Upper lobe of right lung (tissue), 1 donor: ENCODE measurements at regions not wholly inside any gene's neighbourhood (a gene's known extent, or its start where the extent isn't known, plus 50 kb on each side); places are given as distances from the start of the nearest gene placed in this dataset.

Source experiments
- ATAC-seq: fragments of 200-7000 bp; cut with Tn5 transposase; one replicate; pipeline ENCODE4 v1.9.1; 2020; ENCODE audit warnings: mild to moderate bottlenecking, moderate library complexity
- DNase-seq: peaks from one replicate; pipeline ENCODE4 v3.0.0-alpha.2; 2020
- H3K27ac ChIP-seq: fragments of 200-600 bp; one replicate; pipeline ENCODE4 v1.8.0; 2022
- H3K27me3 ChIP-seq: fragments of 200-600 bp; one replicate; pipeline ENCODE4 v1.8.0; 2022; ENCODE audit warnings: mild to moderate bottlenecking
- H3K36me3 ChIP-seq: fragments of 200-600 bp; one replicate; pipeline ENCODE4 v1.8.0; 2022
- H3K4me1 ChIP-seq: fragments of 200-600 bp; one replicate; pipeline ENCODE4 v1.8.0; 2022
- H3K4me3 ChIP-seq: fragments of 200-600 bp; one replicate; pipeline ENCODE4 v1.8.0; 2022; ENCODE audit warnings: mild to moderate bottlenecking
- H3K9me3 ChIP-seq: fragments of 200-600 bp; one replicate; pipeline ENCODE4 v1.8.0; 2022
- CTCF ChIP-seq: fragments of 200-600 bp; IDR thresholded peaks from one replicate; pipeline ENCODE4 v1.8.0; 2022; ENCODE audit warnings: antibody characterized with exemption
- intact Hi-C: fragments of 100-400 bp; cut with DNase I; formaldehyde crosslinking; loops from one replicate; pipeline ENCODE4 v1.11.0; 2022
- donor health status: DM: no; HTN: yes; CAD: no; lungs with severe emphysema.

- intact Hi-C loops: no loop called here
- H3K4me3 ChIP-seq: peak overlapping the region; percentile 35
Measured at GRCh38 chr10:4034907-4035598, 250.0 kb upstream of the KLF6 start.

GRCh38 chr10:4033341-4033896, 248.4 kb upstream of the KLF6 start:
- no peaks in the 10 kb centered on the region for H3K27me3 ChIP-seq
- H3K9me3 ChIP-seq: no peaks in the 10 kb centered on the region
- DNase-seq: no peak
- H3K4me1 ChIP-seq: peaks cover 15% of the 10 kb centered on the region
- no peak overlapping the region for H3K27ac ChIP-seq
- TF ChIP-seq CTCF: no peak
- H3K36me3 ChIP-seq: no peaks in the 10 kb centered on the region
- no peak for ATAC-seq
- H3K4me3 ChIP-seq: no peak overlapping the region
- intact Hi-C loops: no loop called here

More at GRCh38 chr10:4034907-4035598, 250.0 kb upstream of the KLF6 start:
- peaks cover 15% of the 10 kb centered on the region for H3K4me1 ChIP-seq
- H3K27ac ChIP-seq: peak overlapping the region; percentile 47
- no peak for DNase-seq
- no peaks in the 10 kb centered on the region for H3K36me3 ChIP-seq
- TF ChIP-seq CTCF: no peak
- ATAC-seq: peak; percentile 94
- H3K9me3 ChIP-seq: no peaks in the 10 kb centered on the region
- no peaks in the 10 kb centered on the region for H3K27me3 ChIP-seq

GRCh38 chr10:4029866-4030265, 244.9 kb upstream of the KLF6 start:
- intact Hi-C loops: no loop called here
- ATAC-seq (no peak), DNase-seq (no peak)
- no peaks in the 10 kb centered on the region for H3K27me3 ChIP-seq
- H3K36me3 ChIP-seq: no peaks in the 10 kb centered on the region
- H3K27ac ChIP-seq: no peak overlapping the region
- TF ChIP-seq CTCF: no peak
- no peaks in the 10 kb centered on the region for H3K9me3 ChIP-seq
- no peak overlapping the region for H3K4me3 ChIP-seq
- H3K4me1 ChIP-seq: peaks cover 4% of the 10 kb centered on the region

GRCh38 chr10:4028854-4029583, 244.0 kb upstream of the KLF6 start:
- DNase-seq: no peak
- no peak for ATAC-seq
- no peak for TF ChIP-seq CTCF
- Histone ChIP-seq H3K4me3 (no peak overlapping the region), H3K27me3 (no peaks in the 10 kb centered on the region), H3K9me3 (no peaks in the 10 kb centered on the region), H3K27ac (no peak overlapping the region), H3K36me3 (no peaks in the 10 kb centered on the region), H3K4me1 (no peaks in the 10 kb centered on the region)
- intact Hi-C loops: no loop called here

- ATAC-seq: no peak
- Histone ChIP-seq H3K9me3 (no peaks in the 10 kb centered on the region), H3K27me3 (no peaks in the 10 kb centered on the region), H3K4me3 (no peak overlapping the region), H3K27ac (no peak overlapping the region), H3K4me1 (no peaks in the 10 kb centered on the region), H3K36me3 (no peaks in the 10 kb centered on the region)
- TF ChIP-seq CTCF: no peak
- intact Hi-C loops: no loop called here
- no peak for DNase-seq
Measured at GRCh38 chr10:4028027-4028471, 243.0 kb upstream of the KLF6 start.
